Breast epithelium (tissue), 3 donors: ENCODE measurements at regions not wholly inside any gene's neighbourhood (a gene's known extent, or its start where the extent isn't known, plus 50 kb on each side); places are given as distances from the start of the nearest gene placed in this dataset.

ENCODE experiments used
- POLR2A ChIP-seq: fragments of 450-650 bp; IDR thresholded peaks from one replicate; pipeline ENCODE4 v1.6.1; 2016; ENCODE audit warnings: antibody characterized with exemption, mild to moderate bottlenecking, moderate library complexity
- POLR2AphosphoS5 ChIP-seq, 3 donors: sonication (generic); formaldehyde crosslinking; IDR thresholded peaks; one replicate each; pipeline ENCODE4 v1.6.1; 2017; ENCODE audit warnings: antibody characterized with exemption in 3 of 3

DNA sequence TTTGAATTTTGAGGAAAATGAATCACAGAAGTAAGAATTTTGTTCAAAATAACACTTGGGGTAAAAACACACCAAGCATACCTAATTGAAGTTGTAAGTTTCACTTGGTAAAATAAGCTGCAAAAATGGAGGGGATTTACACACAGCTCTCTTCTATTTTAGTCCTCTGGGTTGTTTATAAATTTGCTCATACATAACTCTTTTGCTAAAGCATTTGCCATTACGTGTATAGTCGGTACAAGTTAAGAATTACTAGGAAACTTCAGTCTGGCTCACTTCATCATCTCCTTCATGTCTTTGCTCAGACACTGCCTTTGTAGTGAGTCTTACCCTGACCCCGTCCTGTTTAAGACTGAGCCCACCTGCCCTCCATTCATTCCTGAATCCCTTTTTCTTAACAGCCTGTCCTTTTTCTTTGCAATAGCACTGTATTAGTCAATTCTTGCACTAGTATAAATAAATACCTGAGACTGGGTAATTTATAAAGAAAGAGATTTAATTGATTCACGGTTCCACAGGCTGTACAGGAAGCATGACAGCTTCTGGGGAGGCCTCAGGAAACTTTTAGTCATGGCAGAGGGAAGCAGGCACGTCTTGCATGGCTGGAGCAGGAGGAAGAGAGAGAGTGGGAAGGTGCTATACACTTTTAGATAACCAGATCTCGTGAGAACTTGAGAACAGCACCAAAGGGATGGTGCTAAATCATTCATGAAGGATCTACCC, 451.1 kb downstream of the PCNX1 start:
- TF ChIP-seq POLR2AphosphoS5 (IDR thresholded peaks at IDR 0.05): no peak
- no peak for TF ChIP-seq POLR2A
